ENCODE measurements at regions not wholly inside any gene's neighbourhood (a gene's known extent, or its start where the extent isn't known, plus 50 kb on each side); places are given as distances from the start of the nearest gene placed in this dataset.

DNA sequence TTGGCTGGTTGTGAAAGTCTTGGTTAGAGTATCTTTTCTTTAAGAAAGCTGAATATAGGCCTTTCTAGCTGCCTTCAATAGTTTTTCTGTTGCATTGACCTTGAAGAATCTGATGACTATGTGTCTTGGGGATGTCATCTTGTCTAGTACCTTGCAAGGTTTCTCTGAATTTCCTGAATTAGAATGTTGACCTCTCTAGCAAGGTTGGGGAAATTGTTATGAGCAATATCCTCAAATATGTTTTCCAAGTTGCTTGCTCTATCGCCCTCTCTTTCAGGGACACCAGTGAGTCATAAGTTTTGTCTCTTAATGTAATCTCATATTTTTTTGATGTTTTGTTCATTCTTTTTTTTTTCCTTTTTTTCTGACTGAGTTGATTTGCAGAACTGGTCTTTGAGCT, 194.7 kb downstream of the RAB28 start:
- Histone ChIP-seq H3K27me3 (ENCODE audit: low read depth) (no peaks in the 10 kb centered on the region), H3K27ac (no peak overlapping the region), H3K36me3 (no peaks in the 10 kb centered on the region), H3K9me3 (no peaks in the 10 kb centered on the region), H3K4me3 (no peak overlapping the region), H3K4me1 (no peaks in the 10 kb centered on the region)
- TF ChIP-seq, protein P1, sequence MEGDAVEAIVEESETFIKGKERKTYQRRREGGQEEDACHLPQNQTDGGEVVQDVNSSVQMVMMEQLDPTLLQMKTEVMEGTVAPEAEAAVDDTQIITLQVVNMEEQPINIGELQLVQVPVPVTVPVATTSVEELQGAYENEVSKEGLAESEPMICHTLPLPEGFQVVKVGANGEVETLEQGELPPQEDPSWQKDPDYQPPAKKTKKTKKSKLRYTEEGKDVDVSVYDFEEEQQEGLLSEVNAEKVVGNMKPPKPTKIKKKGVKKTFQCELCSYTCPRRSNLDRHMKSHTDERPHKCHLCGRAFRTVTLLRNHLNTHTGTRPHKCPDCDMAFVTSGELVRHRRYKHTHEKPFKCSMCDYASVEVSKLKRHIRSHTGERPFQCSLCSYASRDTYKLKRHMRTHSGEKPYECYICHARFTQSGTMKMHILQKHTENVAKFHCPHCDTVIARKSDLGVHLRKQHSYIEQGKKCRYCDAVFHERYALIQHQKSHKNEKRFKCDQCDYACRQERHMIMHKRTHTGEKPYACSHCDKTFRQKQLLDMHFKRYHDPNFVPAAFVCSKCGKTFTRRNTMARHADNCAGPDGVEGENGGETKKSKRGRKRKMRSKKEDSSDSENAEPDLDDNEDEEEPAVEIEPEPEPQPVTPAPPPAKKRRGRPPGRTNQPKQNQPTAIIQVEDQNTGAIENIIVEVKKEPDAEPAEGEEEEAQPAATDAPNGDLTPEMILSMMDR (IDR thresholded peaks at IDR 0.05) = no peak
- DNase-seq (no peak), ATAC-seq (no peak)
- intact Hi-C loops (cut with DNase I) = no loop called here

- Histone ChIP-seq H3K27ac (no peak overlapping the region), H3K4me1 (no peaks in the 10 kb centered on the region), H3K36me3 (no peaks in the 10 kb centered on the region), H3K27me3 (ENCODE audit: low read depth) (no peaks in the 10 kb centered on the region), H3K9me3 (no peaks in the 10 kb centered on the region), H3K4me3 (no peak overlapping the region)
- intact Hi-C loops (cut with DNase I) = no loop called here
- ATAC-seq (no peak), DNase-seq (no peak)
- TF ChIP-seq, protein P1 (IDR thresholded peaks at IDR 0.05) = no peak
Measured at GRCh38 chr4:13285336-13285735, 198.8 kb downstream of the RAB28 start.

GRCh38 chr4:13284932-13285331, 199.2 kb downstream of the RAB28 start:
- ATAC-seq = no peak
- Histone ChIP-seq H3K9me3 (no peaks in the 10 kb centered on the region), H3K36me3 (no peaks in the 10 kb centered on the region), H3K4me3 (no peak overlapping the region), H3K4me1 (no peaks in the 10 kb centered on the region), H3K27ac (no peak overlapping the region), H3K27me3 (ENCODE audit: low read depth) (no peaks in the 10 kb centered on the region)
- intact Hi-C loops (cut with DNase I) = no loop called here
- no peak for DNase-seq
- TF ChIP-seq, protein P1 (IDR thresholded peaks at IDR 0.05) = no peak

- no peak overlapping the region for H3K27ac ChIP-seq
- DNase-seq (no peak), ATAC-seq (no peak)
- TF ChIP-seq, protein P1 (IDR thresholded peaks at IDR 0.05) = no peak
- H3K36me3 ChIP-seq = no peaks in the 10 kb centered on the region
- no peaks in the 10 kb centered on the region for H3K27me3 ChIP-seq (ENCODE audit: low read depth)
- no peak overlapping the region for H3K4me3 ChIP-seq
- H3K9me3 ChIP-seq = peaks cover 29% of the 10 kb centered on the region
- intact Hi-C loops (cut with DNase I) = no loop called here
- no peaks in the 10 kb centered on the region for H3K4me1 ChIP-seq
Measured at GRCh38 chr4:13276357-13276756, 207.8 kb downstream of the RAB28 start.

DNA sequence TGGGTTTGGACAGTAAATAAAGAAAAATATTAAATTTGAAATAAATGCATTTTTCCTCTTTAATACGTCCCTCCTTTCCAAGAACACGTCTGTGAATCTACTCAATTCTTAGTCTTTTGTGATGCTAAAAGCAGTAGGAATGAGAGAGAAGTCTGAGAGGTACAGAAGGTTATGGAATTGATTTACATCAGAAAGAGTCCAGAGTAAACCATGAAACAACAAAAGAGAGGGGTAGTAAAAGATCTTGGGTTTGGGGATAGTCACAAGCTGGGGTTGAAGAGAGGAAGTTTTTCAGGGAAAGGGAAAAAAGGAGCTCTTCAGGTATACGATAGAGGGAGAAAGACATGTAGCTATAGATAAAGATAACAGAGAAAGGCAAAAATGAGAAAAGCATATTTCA, 215.4 kb downstream of the RAB28 start:
- no peak for ATAC-seq
- TF ChIP-seq, protein P1 (IDR thresholded peaks at IDR 0.05) = no peak
- H3K4me3 ChIP-seq = no peak overlapping the region
- H3K27me3 ChIP-seq (ENCODE audit: low read depth) = no peaks in the 10 kb centered on the region
- no peak overlapping the region for H3K27ac ChIP-seq
- DNase-seq = no peak
- intact Hi-C loops (cut with DNase I) = no loop called here
- H3K9me3 ChIP-seq = peaks cover 14% of the 10 kb centered on the region
- no peaks in the 10 kb centered on the region for H3K36me3 ChIP-seq
- H3K4me1 ChIP-seq = no peaks in the 10 kb centered on the region

DNA sequence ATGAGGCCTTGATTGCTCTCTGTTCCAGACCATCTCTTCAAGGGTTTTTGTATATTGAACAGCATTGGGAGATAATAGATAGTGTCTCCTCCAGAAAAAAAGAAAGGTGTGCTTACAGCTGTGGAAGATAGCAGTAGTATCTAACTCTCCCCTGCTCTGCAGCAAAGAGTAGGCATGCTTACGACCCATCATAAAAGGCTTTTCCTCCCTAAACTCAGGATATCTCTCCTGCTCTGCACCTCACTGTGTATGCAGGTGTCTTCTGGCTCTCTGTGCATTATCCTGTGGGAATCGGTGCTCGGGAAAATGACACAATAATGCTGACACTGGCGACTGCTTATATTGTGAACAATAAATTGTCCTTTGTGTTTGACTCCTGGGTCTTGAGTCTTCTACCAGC, 216.0 kb downstream of the RAB28 start:
- ATAC-seq (no peak), DNase-seq (no peak)
- Histone ChIP-seq H3K4me1 (no peaks in the 10 kb centered on the region), H3K9me3 (peaks cover 9% of the 10 kb centered on the region), H3K27me3 (ENCODE audit: low read depth) (no peaks in the 10 kb centered on the region), H3K36me3 (no peaks in the 10 kb centered on the region), H3K4me3 (no peak overlapping the region), H3K27ac (no peak overlapping the region)
- TF ChIP-seq, protein P1 (IDR thresholded peaks at IDR 0.05) = no peak
- intact Hi-C loops (cut with DNase I) = no loop called here

All from lower lobe of right lung (tissue), 2 donors.